ENCODE measurements at regions not wholly inside any gene's neighbourhood (a gene's known extent, or its start where the extent isn't known, plus 50 kb on each side); places are given as distances from the start of the nearest gene placed in this dataset.

GRCh38 chr4:175540732-175541131, 271.3 kb downstream of the GPM6A start:
- Histone ChIP-seq H3K79me2 (ENCODE audit: control insufficient read depth in 1 of 2, insufficient read depth in 2 of 2, low read length in 2 of 2) (no peaks in the 10 kb centered on the region), H3K18ac (ENCODE audit: extremely low read depth, low read length) (no peak overlapping the region), H2BK5ac (ENCODE audit: low read depth, low read length) (no peak overlapping the region), H2BK20ac (ENCODE audit: low read length) (no peak overlapping the region), H3K27ac (ENCODE audit: low read depth, low read length) (no peak overlapping the region), H4K8ac (ENCODE audit: extremely low read depth, insufficient read depth, low read length) (no peak overlapping the region), H3K9me3 (ENCODE audit: insufficient read depth in 2 of 2, low read depth in 1 of 2, low read length in 1 of 2) (0 out of 4 replicates have a peak, but pooled peaks cover 0 to 4% of the 10 kb centered on the region in 2 experiments), H3K23me2 (ENCODE audit: low read depth, low read length) (no peaks in the 10 kb centered on the region; the same call in 1 of the 2 replicates), H4K91ac (replicated peaks; ENCODE audit: insufficient read length, low read length) (no peak overlapping the region), H2BK12ac (ENCODE audit: low read depth, low read length) (no peak overlapping the region), H3K4ac (replicated peaks; ENCODE audit: insufficient read length, low read depth, low read length) (no peak overlapping the region), H2BK120ac (replicated peaks; ENCODE audit: low read depth, low read length) (no peak overlapping the region), H3K36me3 (ENCODE audit: control insufficient read depth in 2 of 4, insufficient read depth in 4 of 4, low read length in 3 of 4) (no peaks in the 10 kb centered on the region), H2AK5ac (ENCODE audit: low read depth, low read length) (no peak overlapping the region), H3K56ac (replicated peaks; ENCODE audit: insufficient read length, low read depth, low read length) (no peak overlapping the region), H4K20me1 (replicated peaks in 1 of 2; ENCODE audit: control insufficient read depth in 1 of 2, insufficient read depth in 2 of 2, low read length in 2 of 2) (no peaks in the 10 kb centered on the region), H2AFZ (ENCODE audit: low read length) (no peak overlapping the region), H3K27me3 (replicated peaks in 1 of 4; ENCODE audit: control insufficient read depth in 3 of 4, extremely low read depth in 1 of 4, insufficient read depth in 3 of 4, low read length in 3 of 4) (no peaks in the 10 kb centered on the region), H3K9ac (replicated peaks in 1 of 4; ENCODE audit: extremely low read depth in 1 of 4, low read depth in 3 of 4, low read length in 3 of 4) (no peak overlapping the region), H3K79me1 (ENCODE audit: low read depth, low read length) (no peaks in the 10 kb centered on the region), H3K23ac (ENCODE audit: insufficient read length) (no peak overlapping the region), H2BK15ac (ENCODE audit: low read length) (no peak overlapping the region), H3K14ac (ENCODE audit: insufficient read length) (no peak overlapping the region), H4K5ac (ENCODE audit: insufficient read length, low read depth, low read length) (no peak overlapping the region), H3K4me1 (replicated peaks in 1 of 4; ENCODE audit: control insufficient read depth in 3 of 4, insufficient read depth in 4 of 4, low read length in 3 of 4) (no peaks in the 10 kb centered on the region), H3K4me2 (ENCODE audit: insufficient read depth in 1 of 2, low read depth in 2 of 2, low read length in 2 of 2) (no peak overlapping the region), H3K4me3 (ENCODE audit: extremely low read depth in 1 of 4, insufficient read depth in 2 of 4, low read depth in 3 of 4, low read length in 4 of 4) (no peak overlapping the region)
- ChIA-PET CTCF (ENCODE audit: partially characterized antibody) (interaction anchor here (0.7 kb wide), 1 partner anchor 31 kb away, joined by 3 read pairs; no protein-coding TSS in a partner anchor), POLR2A (ENCODE audit: partially characterized antibody) (no interaction called here)
- FAIRE-seq, result no peak
- 93% methylated on average over 7 of the region's 7 CpGs; no CpG with 5 or more reads in 1 of the 2 experiments for WGBS, 2 experiments (ENCODE audit: extremely low coverage in 1 of 2, insufficient coverage in 1 of 2, insufficient read length in 1 of 2, insufficient replicate concordance in 2 of 2, low coverage in 1 of 2, low lambda C conversion rate in 2 of 2, missing lambda C conversion rate in 1 of 2)
- no peak for DNase-seq (ENCODE audit: low read depth in 1 of 2, low spot score in 2 of 2)
- no peak for TF ChIP-seq EP300 (IDR thresholded peaks at IDR 0.05; ENCODE audit: borderline replicate concordance in 1 of 2, low read depth in 2 of 2, low read length in 2 of 2)
- no peak for TF ChIP-seq ZNF274 (IDR thresholded peaks at IDR 0.05; ENCODE audit: borderline replicate concordance, extremely low read depth, low read length)
- TF ChIP-seq SUZ12 (IDR thresholded peaks at IDR 0.05; ENCODE audit: low read length), result no peak
- no peak for TF ChIP-seq CEBPB (IDR thresholded peaks at IDR 0.05; ENCODE audit: low read depth, low read length)
- TF ChIP-seq PHF8 (conservative IDR thresholded peaks at IDR 0.05; ENCODE audit: low read depth, low read length), result no peak
- TF ChIP-seq RXRA (IDR thresholded peaks at IDR 0.05; ENCODE audit: insufficient read depth, low read depth, low read length), result no peak
- TF ChIP-seq POLR2AphosphoS5 (IDR thresholded peaks at IDR 0.05; ENCODE audit: low read depth, low read length), result no peak
- no peak for TF ChIP-seq TEAD4 (IDR thresholded peaks at IDR 0.05; ENCODE audit: low read depth, low read length)
- no peak for TF ChIP-seq TAF1 (IDR thresholded peaks at IDR 0.05; ENCODE audit: low read depth, low read length)

Measured in H1 (cell line).